ENCODE measurements at regions not wholly inside any gene's neighbourhood (a gene's known extent, or its start where the extent isn't known, plus 50 kb on each side); places are given as distances from the start of the nearest gene placed in this dataset.

DNA sequence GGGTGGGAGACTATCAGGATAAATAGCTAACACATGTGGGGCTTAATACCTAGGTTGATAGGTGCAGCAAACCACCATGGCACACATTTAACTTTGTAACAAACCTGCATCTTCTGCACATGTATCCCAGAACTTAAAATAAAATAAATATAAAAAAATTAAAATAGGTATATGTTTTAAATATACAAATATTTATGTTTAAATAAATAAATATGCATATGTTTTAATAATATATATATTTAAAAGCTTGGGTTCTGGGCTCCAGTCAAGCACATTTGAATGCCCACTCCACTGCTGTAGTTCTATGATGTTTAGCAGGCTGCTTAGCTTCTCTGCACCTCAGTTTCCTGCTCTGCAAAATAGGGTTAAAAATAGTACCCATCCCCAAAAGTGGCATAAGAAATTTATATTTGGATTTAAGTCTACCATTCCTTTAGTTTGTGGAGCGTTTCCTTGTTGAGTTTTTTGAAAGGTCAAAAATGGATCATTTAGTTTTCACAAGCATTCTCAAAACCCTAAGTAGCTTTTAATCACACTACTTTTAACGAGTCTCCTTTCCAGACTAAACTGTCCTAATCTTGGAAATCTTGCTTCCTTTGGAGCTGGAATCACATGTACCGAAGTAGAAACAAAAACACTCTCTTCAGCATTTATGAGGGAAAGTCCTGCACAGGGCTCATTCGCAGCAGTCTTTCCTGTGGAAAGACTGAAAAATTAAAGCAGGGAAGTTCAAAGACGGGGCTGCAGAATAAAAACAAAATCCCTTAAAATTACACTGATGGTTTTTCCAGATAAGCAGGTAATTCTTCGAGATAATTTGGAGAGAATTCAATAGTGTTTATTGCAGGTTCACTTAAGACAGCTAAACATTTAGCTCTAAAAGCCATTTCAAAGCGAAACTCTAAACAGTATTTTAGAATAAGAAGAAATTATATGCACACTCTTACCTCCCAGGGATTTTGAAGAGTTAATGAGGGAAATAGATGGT is 111.7 kb upstream of the LYZL1 start:
- TF ChIP-seq, protein P1, sequence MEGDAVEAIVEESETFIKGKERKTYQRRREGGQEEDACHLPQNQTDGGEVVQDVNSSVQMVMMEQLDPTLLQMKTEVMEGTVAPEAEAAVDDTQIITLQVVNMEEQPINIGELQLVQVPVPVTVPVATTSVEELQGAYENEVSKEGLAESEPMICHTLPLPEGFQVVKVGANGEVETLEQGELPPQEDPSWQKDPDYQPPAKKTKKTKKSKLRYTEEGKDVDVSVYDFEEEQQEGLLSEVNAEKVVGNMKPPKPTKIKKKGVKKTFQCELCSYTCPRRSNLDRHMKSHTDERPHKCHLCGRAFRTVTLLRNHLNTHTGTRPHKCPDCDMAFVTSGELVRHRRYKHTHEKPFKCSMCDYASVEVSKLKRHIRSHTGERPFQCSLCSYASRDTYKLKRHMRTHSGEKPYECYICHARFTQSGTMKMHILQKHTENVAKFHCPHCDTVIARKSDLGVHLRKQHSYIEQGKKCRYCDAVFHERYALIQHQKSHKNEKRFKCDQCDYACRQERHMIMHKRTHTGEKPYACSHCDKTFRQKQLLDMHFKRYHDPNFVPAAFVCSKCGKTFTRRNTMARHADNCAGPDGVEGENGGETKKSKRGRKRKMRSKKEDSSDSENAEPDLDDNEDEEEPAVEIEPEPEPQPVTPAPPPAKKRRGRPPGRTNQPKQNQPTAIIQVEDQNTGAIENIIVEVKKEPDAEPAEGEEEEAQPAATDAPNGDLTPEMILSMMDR (conservative IDR thresholded peaks at IDR 0.05), result no peak
- no peak for TF ChIP-seq ZFX (IDR thresholded peaks at IDR 0.05)
